SKM-1 (cell line): ENCODE measurements at regions not wholly inside any gene's neighbourhood (a gene's known extent, or its start where the extent isn't known, plus 50 kb on each side); places are given as distances from the start of the nearest gene placed in this dataset.

Experiments
- DNase-seq: peaks from one replicate; lab custom pipeline; 2025; ENCODE audit not compliant: unreplicated experiment; lab: John Stamatoyannopoulos, UW

DNA sequence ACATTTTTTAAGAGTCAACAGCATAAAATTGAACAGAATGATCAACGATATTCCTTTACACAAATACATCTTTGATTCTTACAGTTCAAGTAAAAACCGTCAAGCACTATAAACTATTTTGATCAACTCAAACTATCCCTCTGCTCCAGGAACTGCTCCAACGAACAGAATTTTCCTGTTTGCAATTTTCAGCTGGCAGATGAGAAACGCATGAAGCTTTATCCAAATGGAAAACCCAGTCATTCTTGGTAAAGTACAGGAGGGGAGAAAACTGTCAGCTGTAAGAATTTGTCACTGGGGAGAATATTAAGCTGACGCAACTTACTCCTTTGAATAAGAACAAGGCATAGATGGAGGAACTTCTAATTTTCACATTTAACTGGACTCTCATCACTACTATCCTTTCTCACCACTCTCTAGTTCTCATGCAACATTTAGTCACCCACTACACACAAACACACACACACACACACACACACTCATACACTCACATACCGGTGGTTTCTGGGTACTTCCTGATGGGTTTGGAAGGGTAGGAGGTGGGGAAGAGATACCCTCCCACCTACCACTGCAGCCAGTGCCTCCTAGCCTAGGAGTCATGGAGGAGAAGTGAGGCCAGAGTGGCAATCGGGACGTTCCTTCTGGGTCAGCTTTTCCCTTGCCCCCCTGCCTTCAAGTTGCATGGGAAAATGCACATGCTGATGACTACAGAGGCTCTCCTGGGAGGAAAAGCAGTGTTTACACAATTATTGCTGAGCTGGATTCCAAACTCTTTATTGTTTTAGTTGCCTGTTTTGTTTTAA, 54.0 kb upstream of the SPATS2L start:
- no peak for DNase-seq

DNA sequence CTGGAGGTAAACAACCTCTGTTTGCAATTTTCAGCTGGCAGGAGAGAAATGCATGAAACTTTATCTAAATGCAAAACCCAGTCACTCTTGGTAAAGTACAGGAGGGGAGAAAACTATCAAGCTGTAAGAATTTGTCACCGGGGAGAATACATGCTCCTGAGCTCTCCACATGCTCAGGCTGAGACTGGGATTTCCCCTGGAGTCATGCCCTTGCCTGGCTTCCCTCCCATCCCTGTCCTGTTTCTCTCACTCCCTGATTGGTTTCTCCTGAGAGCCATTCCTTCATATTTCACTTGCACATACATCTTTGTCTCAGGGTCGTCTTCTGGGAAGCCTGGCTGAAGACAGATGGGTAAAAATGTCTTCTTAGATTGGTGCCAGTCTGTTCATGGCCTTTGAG, 52.9 kb upstream of the SPATS2L start:
- DNase-seq: no peak

DNA sequence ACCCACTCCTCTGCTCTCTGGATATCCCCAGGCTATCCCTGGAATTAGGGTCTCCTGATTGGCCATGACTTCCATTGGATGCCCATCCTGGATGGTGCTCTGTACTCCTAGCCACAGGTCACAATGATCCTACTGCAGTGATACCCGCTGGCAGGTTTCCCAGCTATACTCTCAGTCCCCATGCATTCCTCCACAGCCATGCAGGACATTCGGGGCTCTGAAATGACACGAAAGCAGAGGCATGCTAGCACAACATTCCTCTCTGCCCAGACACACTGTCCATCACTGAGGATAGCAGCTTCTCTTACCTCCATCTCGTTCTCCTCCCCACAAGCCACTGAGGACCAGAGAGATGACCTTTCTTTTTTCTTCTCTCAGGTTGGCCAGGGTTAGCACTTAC, 51.7 kb upstream of the SPATS2L start:
- DNase-seq: no peak

DNA sequence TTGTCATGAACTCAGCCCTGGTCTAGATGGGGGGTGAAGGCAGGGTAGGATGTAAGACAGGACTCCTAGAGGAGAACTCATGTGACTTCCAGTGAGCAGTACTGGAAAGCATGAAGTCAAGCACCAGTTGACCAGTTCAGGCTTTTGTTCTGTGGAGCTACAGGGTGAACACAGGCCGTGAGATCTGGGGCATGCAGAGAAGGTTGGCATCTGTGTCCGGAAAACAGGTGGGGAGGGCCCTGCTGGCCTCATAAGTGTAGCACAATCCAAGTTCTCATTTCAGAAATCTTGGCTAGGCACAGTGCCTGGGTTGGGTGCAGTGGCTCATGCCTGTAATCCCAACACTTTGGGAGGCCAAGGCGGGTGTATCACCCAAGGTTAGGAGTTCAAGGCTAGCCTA, 50.9 kb upstream of the SPATS2L start:
- no peak for DNase-seq
